Gastroesophageal sphincter (tissue), 2 donors: ENCODE measurements at regions not wholly inside any gene's neighbourhood (a gene's known extent, or its start where the extent isn't known, plus 50 kb on each side); places are given as distances from the start of the nearest gene placed in this dataset.

ENCODE experiments used
- POLR2A ChIP-seq, 2 donors: fragments of 450-650 bp; IDR thresholded peaks; one replicate each; pipeline ENCODE4 v1.6.1; 2017; ENCODE audit warnings: antibody characterized with exemption in 2 of 2, mild to moderate bottlenecking in 2 of 2, moderate library complexity in 1 of 2
- POLR2AphosphoS5 ChIP-seq: sonication (generic); formaldehyde crosslinking; IDR thresholded peaks from one replicate; pipeline ENCODE4 v1.6.1; 2017; ENCODE audit warnings: antibody characterized with exemption

DNA sequence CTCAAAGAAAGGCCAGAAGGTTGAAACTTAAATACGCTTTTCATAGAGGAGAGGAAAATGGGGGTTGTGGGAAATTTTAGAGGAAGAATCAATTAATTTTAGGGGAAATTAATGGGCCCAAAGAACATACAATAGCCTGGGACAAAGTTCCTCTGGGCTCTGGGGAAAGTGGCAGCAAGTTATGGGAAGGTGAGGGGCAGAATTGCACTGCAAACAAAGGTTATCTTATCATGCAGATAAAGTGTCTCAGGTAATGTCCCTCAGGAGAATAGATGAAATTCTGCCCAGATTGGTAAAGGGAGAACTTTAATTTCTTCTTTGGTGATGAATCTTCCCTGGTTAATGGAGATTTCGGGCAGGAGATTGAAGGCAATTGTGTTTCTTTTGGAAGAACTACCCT is 326.1 kb upstream of the SLC24A2 start:
- TF ChIP-seq POLR2A (IDR thresholded peaks at IDR 0.05) (no peak), POLR2AphosphoS5 (no peak)
